KG1 (cell line): ENCODE measurements at regions not wholly inside any gene's neighbourhood (a gene's known extent, or its start where the extent isn't known, plus 50 kb on each side); places are given as distances from the start of the nearest gene placed in this dataset.

ENCODE experiments used
- DNase-seq: peaks from one replicate; lab custom pipeline; 2025; lab: John Stamatoyannopoulos, UW

- DNase-seq: no peak
Measured at GRCh38 chr9:88926781-88927505, 64.3 kb upstream of the S1PR3 start.

DNA sequence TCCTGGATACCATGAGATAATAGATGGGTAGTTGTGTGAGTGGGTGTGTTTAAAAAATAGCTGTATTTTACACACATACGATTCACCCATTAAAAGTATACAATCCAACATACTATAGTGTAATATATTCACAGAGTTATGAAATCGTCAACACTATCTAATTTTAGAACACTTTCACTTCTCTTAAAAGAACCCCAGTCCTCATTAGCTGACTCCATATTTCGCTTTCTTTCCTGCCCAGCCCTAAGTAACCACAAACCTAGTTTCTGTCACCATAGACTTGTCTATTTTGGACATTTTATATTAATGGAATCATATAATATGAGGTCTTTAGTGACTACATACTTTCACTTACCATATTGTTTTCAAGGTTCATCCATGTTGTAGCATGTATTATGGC is 63.8 kb upstream of the S1PR3 start:
- no peak for DNase-seq

- no peak for DNase-seq
Measured at GRCh38 chr9:88930716-88931115, 60.6 kb upstream of the S1PR3 start.

- no peak for DNase-seq
Measured at GRCh38 chr9:88932766-88933165, 58.5 kb upstream of the S1PR3 start.

DNA sequence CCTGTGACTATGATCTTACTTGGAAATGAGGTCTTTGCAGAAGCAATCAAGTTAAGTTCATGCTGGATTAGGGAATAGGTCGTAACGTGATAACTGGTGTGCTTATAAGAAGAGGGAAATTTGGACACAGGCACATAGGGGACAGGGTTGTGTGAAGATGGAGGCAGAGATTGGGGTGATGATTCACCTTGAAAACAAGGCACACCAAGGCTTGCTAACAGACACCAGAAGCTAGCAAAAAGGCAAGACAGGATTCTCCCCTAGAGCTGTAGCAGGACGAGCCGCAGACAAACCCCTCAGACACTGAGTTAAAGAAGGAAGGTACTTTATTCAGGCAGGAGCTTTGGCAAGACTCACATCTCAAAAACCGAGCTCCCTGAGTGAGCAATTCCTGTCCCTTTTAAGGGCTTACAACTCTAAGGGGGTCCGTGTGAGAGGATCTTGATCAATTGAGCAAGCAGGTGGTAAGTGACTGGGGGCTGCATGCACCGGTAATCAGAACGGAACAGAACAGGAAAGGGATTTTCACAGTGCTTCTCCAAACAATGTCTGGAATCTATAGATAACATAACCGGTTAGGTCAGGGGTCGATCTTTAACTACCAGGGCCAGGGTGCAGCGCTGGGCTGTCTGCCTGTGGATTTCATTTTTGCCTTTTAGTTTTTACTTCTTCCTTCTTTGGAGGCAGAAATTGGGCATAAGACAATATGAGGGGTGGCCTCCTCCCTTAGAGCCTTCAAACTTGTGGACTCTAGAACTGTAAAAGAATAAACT is 57.5 kb upstream of the S1PR3 start:
- no peak for DNase-seq

GRCh38 chr9:88934876-88935535 is 56.3 kb upstream of the S1PR3 start:
- DNase-seq: no peak

GRCh38 chr9:88936132-88936531 is 55.1 kb upstream of the S1PR3 start:
- DNase-seq: no peak

DNA sequence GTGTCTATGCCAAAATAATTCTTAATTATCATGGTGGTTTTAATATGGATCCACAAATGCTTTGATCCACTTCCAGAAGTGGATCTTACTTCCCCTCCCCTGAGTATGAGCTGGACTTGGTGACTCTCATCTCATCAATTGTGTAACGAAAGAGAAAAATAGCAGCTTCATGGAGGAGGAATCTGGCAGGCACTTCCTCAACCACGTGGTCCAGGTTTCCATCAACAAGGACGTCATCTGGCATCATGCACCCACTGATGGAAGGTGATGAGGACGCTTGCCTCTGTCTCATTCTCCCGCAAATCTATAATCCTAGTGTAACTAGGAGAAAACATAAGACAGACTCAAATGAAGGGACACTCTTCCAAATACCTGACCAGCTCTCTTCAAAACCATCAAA is 54.6 kb upstream of the S1PR3 start:
- no peak for DNase-seq

DNA sequence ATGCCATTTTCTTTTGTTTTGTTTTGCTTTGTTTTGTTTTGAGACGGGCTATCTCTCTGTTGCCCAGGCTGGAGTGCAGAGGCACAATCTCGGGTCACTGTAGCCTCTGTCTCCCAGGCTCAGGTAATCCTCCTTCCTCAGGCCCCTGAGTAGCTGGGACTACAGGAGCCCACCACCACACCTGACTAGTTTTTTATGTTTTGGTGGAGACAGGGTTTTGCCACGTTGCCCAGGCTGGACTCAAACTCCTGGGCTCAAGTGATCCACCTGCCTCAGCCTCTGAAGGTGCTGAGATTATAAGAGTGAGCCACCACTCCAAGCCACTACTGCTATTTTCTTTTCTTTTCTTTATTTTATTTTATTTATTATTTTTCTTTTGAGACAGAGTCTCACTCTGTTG is 54.0 kb upstream of the S1PR3 start:
- DNase-seq: no peak

- DNase-seq: no peak
Measured at GRCh38 chr9:88938189-88938588, 53.1 kb upstream of the S1PR3 start.
